HepG2 (cell line): ENCODE measurements at regions not wholly inside any gene's neighbourhood (a gene's known extent, or its start where the extent isn't known, plus 50 kb on each side); places are given as distances from the start of the nearest gene placed in this dataset.

Experiments
- CBFB ChIP-seq: sonication (generic); formaldehyde crosslinking; IDR thresholded peaks from 2 replicates; pipeline ENCODE4 v1.4.0; 2020; ENCODE audit warnings: missing genetic modification reagents
- FOXO4 ChIP-seq: sonication (generic); formaldehyde crosslinking; conservative IDR thresholded peaks from 2 replicates; pipeline ENCODE4 v1.8.1; 2023; ENCODE audit warnings: missing genetic modification reagents
- NCOA1 ChIP-seq: sonication (generic); formaldehyde crosslinking; IDR thresholded peaks from 2 replicates; pipeline ENCODE4 v1.9.0; 2021; ENCODE audit warnings: missing genetic modification reagents
- NFE2L1 ChIP-seq: sonication (generic); formaldehyde crosslinking; IDR thresholded peaks from 2 replicates; pipeline ENCODE4 v1.4.0; 2020; ENCODE audit warnings: missing genetic modification reagents, mild to moderate bottlenecking, borderline replicate concordance
- THYN1 ChIP-seq: sonication (generic); formaldehyde crosslinking; IDR thresholded peaks from 2 replicates; pipeline ENCODE4 v1.8.1; 2023; ENCODE audit warnings: low read depth, mild to moderate bottlenecking, moderate library complexity, missing genetic modification reagents, borderline replicate concordance
- ZBTB7A ChIP-seq: sonication (generic); formaldehyde crosslinking; IDR thresholded peaks from 2 replicates; pipeline ENCODE4 v1.8.0; 2022; ENCODE audit warnings: mild to moderate bottlenecking, missing genetic modification reagents
- ZFP41 ChIP-seq: sonication (generic); formaldehyde crosslinking; IDR thresholded peaks from 2 replicates; pipeline ENCODE4 v1.4.0; 2020; ENCODE audit warnings: mild to moderate bottlenecking, missing genetic modification reagents, borderline replicate concordance
- ZFX ChIP-seq: sonication (generic); formaldehyde crosslinking; IDR thresholded peaks from 2 replicates; pipeline ENCODE4 v1.4.0; 2020; ENCODE audit warnings: mild to moderate bottlenecking, low read depth, missing genetic modification reagents, moderate library complexity
- ZNF644 ChIP-seq: IDR thresholded peaks from 2 replicates; pipeline ENCODE4 v1.6.1; 2016; ENCODE audit warnings: low read depth
- ZZZ3 ChIP-seq: sonication (generic); formaldehyde crosslinking; IDR thresholded peaks from 2 replicates; pipeline ENCODE4 v1.4.0; 2020; ENCODE audit warnings: missing genetic modification reagents, mild to moderate bottlenecking, borderline replicate concordance
- TF ChIP-seq, protein P1 (sequence below): sonication (generic); formaldehyde crosslinking; IDR thresholded peaks from 2 replicates; pipeline ENCODE4 v1.4.0; 2020; ENCODE audit warnings: mild to moderate bottlenecking, missing genetic modification reagents, borderline replicate concordance
- TF ChIP-seq, protein P2 (sequence below): sonication (generic); formaldehyde crosslinking; IDR thresholded peaks from 2 replicates; pipeline ENCODE4 v1.4.0; 2020; ENCODE audit warnings: missing genetic modification reagents, borderline replicate concordance

DNA sequence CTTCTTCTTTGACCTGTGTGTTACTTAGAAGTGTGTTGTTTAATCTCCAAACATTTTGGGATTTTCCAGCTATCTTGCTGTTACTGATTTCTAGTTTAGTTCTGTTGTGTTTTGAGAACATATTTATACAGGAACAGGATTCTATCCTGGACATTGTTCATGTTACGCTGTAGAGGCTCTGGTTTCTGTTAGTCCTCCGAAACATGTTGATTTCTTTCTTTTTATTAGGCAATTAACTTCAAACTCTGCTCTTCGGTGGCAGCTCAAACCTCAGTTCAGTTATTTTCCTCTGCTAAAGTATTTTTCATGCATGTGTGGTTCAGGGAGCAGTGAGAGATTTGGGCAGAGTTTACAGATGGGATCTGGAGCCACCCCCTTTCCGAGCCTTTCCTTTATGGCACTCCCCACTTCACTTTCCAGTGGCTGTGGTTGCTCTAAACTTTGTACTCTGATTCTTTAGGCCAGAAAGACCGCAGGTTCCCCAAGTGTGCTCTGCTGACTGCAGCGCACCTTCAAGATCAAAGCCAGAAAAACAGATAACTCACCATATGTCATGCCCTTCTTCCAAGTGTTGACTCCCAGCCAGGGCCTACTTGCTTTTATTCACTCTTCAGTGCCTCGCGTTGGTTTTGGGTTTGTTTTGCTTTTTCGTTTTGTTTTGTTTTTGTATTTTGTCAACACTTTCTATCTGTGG lies 77.6 kb upstream of the KSR1 start:
- TF ChIP-seq ZBTB7A (CRISPR knock-in tag) = no peak
- TF ChIP-seq ZFX (CRISPR knock-in tag) = no peak
- TF ChIP-seq NFE2L1 (CRISPR knock-in tag) = no peak
- TF ChIP-seq NCOA1 (CRISPR knock-in tag) = no peak
- TF ChIP-seq, protein P1, sequence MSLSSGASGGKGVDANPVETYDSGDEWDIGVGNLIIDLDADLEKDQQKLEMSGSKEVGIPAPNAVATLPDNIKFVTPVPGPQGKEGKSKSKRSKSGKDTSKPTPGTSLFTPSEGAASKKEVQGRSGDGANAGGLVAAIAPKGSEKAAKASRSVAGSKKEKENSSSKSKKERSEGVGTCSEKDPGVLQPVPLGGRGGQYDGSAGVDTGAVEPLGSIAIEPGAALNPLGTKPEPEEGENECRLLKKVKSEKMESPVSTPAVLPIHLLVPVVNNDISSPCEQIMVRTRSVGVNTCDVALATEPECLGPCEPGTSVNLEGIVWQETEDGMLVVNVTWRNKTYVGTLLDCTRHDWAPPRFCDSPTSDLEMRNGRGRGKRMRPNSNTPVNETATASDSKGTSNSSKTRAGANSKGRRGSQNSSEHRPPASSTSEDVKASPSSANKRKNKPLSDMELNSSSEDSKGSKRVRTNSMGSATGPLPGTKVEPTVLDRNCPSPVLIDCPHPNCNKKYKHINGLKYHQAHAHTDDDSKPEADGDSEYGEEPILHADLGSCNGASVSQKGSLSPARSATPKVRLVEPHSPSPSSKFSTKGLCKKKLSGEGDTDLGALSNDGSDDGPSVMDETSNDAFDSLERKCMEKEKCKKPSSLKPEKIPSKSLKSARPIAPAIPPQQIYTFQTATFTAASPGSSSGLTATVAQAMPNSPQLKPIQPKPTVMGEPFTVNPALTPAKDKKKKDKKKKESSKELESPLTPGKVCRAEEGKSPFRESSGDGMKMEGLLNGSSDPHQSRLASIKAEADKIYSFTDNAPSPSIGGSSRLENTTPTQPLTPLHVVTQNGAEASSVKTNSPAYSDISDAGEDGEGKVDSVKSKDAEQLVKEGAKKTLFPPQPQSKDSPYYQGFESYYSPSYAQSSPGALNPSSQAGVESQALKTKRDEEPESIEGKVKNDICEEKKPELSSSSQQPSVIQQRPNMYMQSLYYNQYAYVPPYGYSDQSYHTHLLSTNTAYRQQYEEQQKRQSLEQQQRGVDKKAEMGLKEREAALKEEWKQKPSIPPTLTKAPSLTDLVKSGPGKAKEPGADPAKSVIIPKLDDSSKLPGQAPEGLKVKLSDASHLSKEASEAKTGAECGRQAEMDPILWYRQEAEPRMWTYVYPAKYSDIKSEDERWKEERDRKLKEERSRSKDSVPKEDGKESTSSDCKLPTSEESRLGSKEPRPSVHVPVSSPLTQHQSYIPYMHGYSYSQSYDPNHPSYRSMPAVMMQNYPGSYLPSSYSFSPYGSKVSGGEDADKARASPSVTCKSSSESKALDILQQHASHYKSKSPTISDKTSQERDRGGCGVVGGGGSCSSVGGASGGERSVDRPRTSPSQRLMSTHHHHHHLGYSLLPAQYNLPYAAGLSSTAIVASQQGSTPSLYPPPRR = no peak
- no peak for TF ChIP-seq ZZZ3 (CRISPR knock-in tag)
- TF ChIP-seq THYN1 (CRISPR knock-in tag) = no peak
- TF ChIP-seq, protein P2, sequence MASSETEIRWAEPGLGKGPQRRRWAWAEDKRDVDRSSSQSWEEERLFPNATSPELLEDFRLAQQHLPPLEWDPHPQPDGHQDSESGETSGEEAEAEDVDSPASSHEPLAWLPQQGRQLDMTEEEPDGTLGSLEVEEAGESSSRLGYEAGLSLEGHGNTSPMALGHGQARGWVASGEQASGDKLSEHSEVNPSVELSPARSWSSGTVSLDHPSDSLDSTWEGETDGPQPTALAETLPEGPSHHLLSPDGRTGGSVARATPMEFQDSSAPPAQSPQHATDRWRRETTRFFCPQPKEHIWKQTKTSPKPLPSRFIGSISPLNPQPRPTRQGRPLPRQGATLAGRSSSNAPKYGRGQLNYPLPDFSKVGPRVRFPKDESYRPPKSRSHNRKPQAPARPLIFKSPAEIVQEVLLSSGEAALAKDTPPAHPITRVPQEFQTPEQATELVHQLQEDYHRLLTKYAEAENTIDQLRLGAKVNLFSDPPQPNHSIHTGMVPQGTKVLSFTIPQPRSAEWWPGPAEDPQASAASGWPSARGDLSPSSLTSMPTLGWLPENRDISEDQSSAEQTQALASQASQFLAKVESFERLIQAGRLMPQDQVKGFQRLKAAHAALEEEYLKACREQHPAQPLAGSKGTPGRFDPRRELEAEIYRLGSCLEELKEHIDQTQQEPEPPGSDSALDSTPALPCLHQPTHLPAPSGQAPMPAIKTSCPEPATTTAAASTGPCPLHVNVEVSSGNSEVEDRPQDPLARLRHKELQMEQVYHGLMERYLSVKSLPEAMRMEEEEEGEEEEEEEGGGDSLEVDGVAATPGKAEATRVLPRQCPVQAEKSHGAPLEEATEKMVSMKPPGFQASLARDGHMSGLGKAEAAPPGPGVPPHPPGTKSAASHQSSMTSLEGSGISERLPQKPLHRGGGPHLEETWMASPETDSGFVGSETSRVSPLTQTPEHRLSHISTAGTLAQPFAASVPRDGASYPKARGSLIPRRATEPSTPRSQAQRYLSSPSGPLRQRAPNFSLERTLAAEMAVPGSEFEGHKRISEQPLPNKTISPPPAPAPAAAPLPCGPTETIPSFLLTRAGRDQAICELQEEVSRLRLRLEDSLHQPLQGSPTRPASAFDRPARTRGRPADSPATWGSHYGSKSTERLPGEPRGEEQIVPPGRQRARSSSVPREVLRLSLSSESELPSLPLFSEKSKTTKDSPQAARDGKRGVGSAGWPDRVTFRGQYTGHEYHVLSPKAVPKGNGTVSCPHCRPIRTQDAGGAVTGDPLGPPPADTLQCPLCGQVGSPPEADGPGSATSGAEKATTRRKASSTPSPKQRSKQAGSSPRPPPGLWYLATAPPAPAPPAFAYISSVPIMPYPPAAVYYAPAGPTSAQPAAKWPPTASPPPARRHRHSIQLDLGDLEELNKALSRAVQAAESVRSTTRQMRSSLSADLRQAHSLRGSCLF (CRISPR knock-in tag) = no peak
- TF ChIP-seq ZFP41 (CRISPR knock-in tag) = no peak
- TF ChIP-seq CBFB (CRISPR knock-in tag) = no peak
- TF ChIP-seq ZNF644 = no peak
- TF ChIP-seq FOXO4 = no peak
